ENCODE measurements at regions not wholly inside any gene's neighbourhood (a gene's known extent, or its start where the extent isn't known, plus 50 kb on each side); places are given as distances from the start of the nearest gene placed in this dataset.

DNA sequence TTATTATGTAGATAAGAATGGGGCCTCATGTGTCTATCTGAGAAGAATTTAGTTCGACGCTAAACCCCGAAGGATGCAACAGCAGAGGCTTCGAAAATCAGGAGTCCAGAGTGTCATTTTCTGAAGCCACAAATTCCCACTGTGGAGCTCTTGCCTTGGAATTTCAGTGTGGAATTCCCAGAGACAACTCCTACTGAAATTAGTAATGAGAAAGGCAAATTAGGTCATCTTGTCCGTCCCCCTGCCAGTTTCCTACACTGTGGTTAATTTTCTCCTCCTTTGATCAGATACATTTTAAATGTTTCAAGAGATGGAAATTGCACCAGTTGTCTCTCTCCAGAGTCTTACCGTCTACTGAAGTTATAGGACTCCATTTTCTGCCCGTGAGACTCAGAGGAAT is 633.6 kb downstream of the BNC2 start:
- TF ChIP-seq CTCF (IDR thresholded peaks at IDR 0.05) = no peak
- TF ChIP-seq REST (IDR thresholded peaks at IDR 0.05; ENCODE audit: insufficient read depth in 1 of 2, low read depth in 2 of 2, low read length in 1 of 2) = no peak
